K562 (cell line): ENCODE measurements at regions not wholly inside any gene's neighbourhood (a gene's known extent, or its start where the extent isn't known, plus 50 kb on each side); places are given as distances from the start of the nearest gene placed in this dataset.

Experiments used
- ATF3 ChIP-seq, 2 experiments: fragments of 450-650 bp in 1 of 2; sonication (generic) in 1 of 2; formaldehyde crosslinking in 1 of 2; IDR thresholded peaks in 1 of 2; conservative IDR thresholded peaks in 1 of 2; 2 replicates each; pipeline versions ENCODE4 v1.6.1 to v1.8.1; 2016 to 2023; ENCODE audit warnings: mild to moderate bottlenecking in 2 of 2, moderate library complexity in 2 of 2, inconsistent platforms in 1 of 2, missing genetic modification reagents in 1 of 2
- MNT ChIP-seq, 2 experiments: fragments of 450-650 bp; conservative IDR thresholded peaks; 2 replicates each; pipeline ENCODE4 v1.6.1; 2017; ENCODE audit warnings: mild to moderate bottlenecking in 2 of 2, moderate library complexity in 2 of 2
- YY1 ChIP-seq, 3 experiments: IDR thresholded peaks; 2 replicates each; pipeline ENCODE4 v1.6.1; 2011; ENCODE audit warnings: low read length in 2 of 3, mild to moderate bottlenecking in 2 of 3, moderate library complexity in 2 of 3, borderline replicate concordance in 1 of 3, control low read depth in 1 of 3, low read depth in 1 of 3; ENCODE audit not compliant: insufficient read depth in 3 of 3, insufficient replicate concordance in 2 of 3, control insufficient read depth in 1 of 3, insufficient read length in 1 of 3; ENCODE audit errors: extremely low read depth in 1 of 3

GRCh38 chr1:187714470-187714869, 885.7 kb downstream of the PLA2G4A start:
- TF ChIP-seq MNT (conservative IDR thresholded peaks at IDR 0.05), result no peak
- no peak for TF ChIP-seq YY1 (IDR thresholded peaks at IDR 0.05; ENCODE audit: borderline replicate concordance in 1 of 3, control insufficient read depth in 1 of 3, extremely low read depth in 1 of 3, insufficient read depth in 3 of 3, insufficient read length in 1 of 3, insufficient replicate concordance in 2 of 3, low read depth in 1 of 3, low read length in 2 of 3)
- TF ChIP-seq ATF3 (IDR thresholded peaks at IDR 0.05), result no peak
- no peak for TF ChIP-seq ATF3 (CRISPR knock-in tag; conservative IDR thresholded peaks at IDR 0.05)
